DMS153 treated with DMSO at 0.1 percent for 48 hours (cell line): ENCODE measurements at regions not wholly inside any gene's neighbourhood (a gene's known extent, or its start where the extent isn't known, plus 50 kb on each side); places are given as distances from the start of the nearest gene placed in this dataset.

Source experiments
- DNase-seq: peaks from one replicate; lab custom pipeline; 2025; ENCODE audit not compliant: unreplicated experiment; lab: John Stamatoyannopoulos, UW

- peak; percentile 44 for DNase-seq
These were observed 320.2 kb upstream of the POU3F2 start for GRCh38 chr6:98514073-98514720.

GRCh38 chr6:98514796-98515195 is 319.6 kb upstream of the POU3F2 start:
- DNase-seq: peak; percentile 66

- no peak for DNase-seq
These were observed 318.2 kb upstream of the POU3F2 start for GRCh38 chr6:98516206-98516605.

GRCh38 chr6:98516866-98517265 is 317.5 kb upstream of the POU3F2 start:
- DNase-seq: no peak

- DNase-seq: no peak
These were observed 308.5 kb upstream of the POU3F2 start for GRCh38 chr6:98525860-98526259.

GRCh38 chr6:98526465-98526864 is 307.9 kb upstream of the POU3F2 start:
- peak; percentile 4 for DNase-seq

- no peak for DNase-seq
These were observed 305.0 kb upstream of the POU3F2 start for GRCh38 chr6:98529364-98529763.

GRCh38 chr6:98530732-98531131 is 303.6 kb upstream of the POU3F2 start:
- no peak for DNase-seq

GRCh38 chr6:98532004-98532403 is 302.4 kb upstream of the POU3F2 start:
- no peak for DNase-seq

- peak; percentile 38 for DNase-seq
These were observed 294.6 kb upstream of the POU3F2 start for GRCh38 chr6:98539741-98540140.

- DNase-seq: no peak
These were observed 288.0 kb upstream of the POU3F2 start for GRCh38 chr6:98546376-98546775.

- no peak for DNase-seq
These were observed 287.2 kb upstream of the POU3F2 start for GRCh38 chr6:98547151-98547550.

GRCh38 chr6:98547634-98548033 is 286.7 kb upstream of the POU3F2 start:
- DNase-seq: no peak

GRCh38 chr6:98548301-98548700 is 286.1 kb upstream of the POU3F2 start:
- no peak for DNase-seq

GRCh38 chr6:98560418-98560817 is 274.0 kb upstream of the POU3F2 start:
- no peak for DNase-seq

- DNase-seq: no peak
These were observed 273.5 kb upstream of the POU3F2 start for GRCh38 chr6:98560841-98561240.

- no peak for DNase-seq
These were observed 268.2 kb upstream of the POU3F2 start for GRCh38 chr6:98566126-98566525.

GRCh38 chr6:98572579-98572978 is 261.8 kb upstream of the POU3F2 start:
- no peak for DNase-seq

- no peak for DNase-seq
These were observed 259.4 kb upstream of the POU3F2 start for GRCh38 chr6:98574984-98575383.

- DNase-seq: no peak
These were observed 257.6 kb upstream of the POU3F2 start for GRCh38 chr6:98576791-98577190.

- DNase-seq: no peak
These were observed 256.4 kb upstream of the POU3F2 start for GRCh38 chr6:98578016-98578415.

- DNase-seq: no peak
These were observed 255.3 kb upstream of the POU3F2 start for GRCh38 chr6:98579079-98579478.

- DNase-seq: no peak
These were observed 254.4 kb upstream of the POU3F2 start for GRCh38 chr6:98579941-98580340.
